ENCODE measurements at regions not wholly inside any gene's neighbourhood (a gene's known extent, or its start where the extent isn't known, plus 50 kb on each side); places are given as distances from the start of the nearest gene placed in this dataset.

- Mint-ChIP-seq H3K4me3 (no peak overlapping the region), H3K36me3 (no peaks in the 10 kb centered on the region), H3K27ac (no peak overlapping the region), H3K27me3 (peaks cover 28 to 31% of the 10 kb centered on the region in 2 donors), H3K9me3 (no peaks in the 10 kb centered on the region), H3K4me1 (ENCODE audit: low read depth in 2 of 2) (peaks cover 0 to 6% of the 10 kb centered on the region in 2 donors)
- DNase-seq (ENCODE audit: low spot score) (no peak), ATAC-seq (no peak)
Measured at GRCh38 chr3:127489357-127489756, 101.2 kb downstream of the TPRA1 start.

GRCh38 chr3:127488740-127489139 lies 101.8 kb downstream of the TPRA1 start:
- Mint-ChIP-seq H3K4me3 (no peak overlapping the region), H3K27ac (no peak overlapping the region), H3K4me1 (ENCODE audit: low read depth in 2 of 2) (peaks cover 0 to 6% of the 10 kb centered on the region in 2 donors), H3K27me3 (peaks cover 28 to 30% of the 10 kb centered on the region in 2 donors), H3K9me3 (no peaks in the 10 kb centered on the region), H3K36me3 (no peaks in the 10 kb centered on the region)
- DNase-seq (ENCODE audit: low spot score): no peak
- no peak for ATAC-seq

- no peaks in the 10 kb centered on the region for H3K36me3 Mint-ChIP-seq
- peaks cover 31 to 32% of the 10 kb centered on the region in 2 donors for H3K27me3 Mint-ChIP-seq
- no peak for ATAC-seq
Measured at GRCh38 chr3:127488141-127488672, 102.3 kb downstream of the TPRA1 start.

GRCh38 chr3:127487196-127487595 lies 103.3 kb downstream of the TPRA1 start:
- H3K4me1 Mint-ChIP-seq (ENCODE audit: low read depth in 2 of 2): peaks cover 4 to 6% of the 10 kb centered on the region in 2 donors
- H3K36me3 Mint-ChIP-seq: no peaks in the 10 kb centered on the region
- H3K4me3 Mint-ChIP-seq: no peak overlapping the region
- H3K9me3 Mint-ChIP-seq: no peaks in the 10 kb centered on the region
- no peak for ATAC-seq
- DNase-seq (ENCODE audit: low spot score): no peak
- H3K27ac Mint-ChIP-seq: no peak overlapping the region
- H3K27me3 Mint-ChIP-seq: peaks cover 38 to 40% of the 10 kb centered on the region in 2 donors

More at GRCh38 chr3:127488141-127488672, 102.3 kb downstream of the TPRA1 start:
- Mint-ChIP-seq H3K9me3 (no peaks in the 10 kb centered on the region), H3K4me1 (ENCODE audit: low read depth in 2 of 2) (peaks cover 0 to 6% of the 10 kb centered on the region in 2 donors), H3K4me3 (no peak overlapping the region), H3K27ac (no peak overlapping the region)
- no peak for DNase-seq (ENCODE audit: low spot score)

GRCh38 chr3:127486321-127486944 lies 104.1 kb downstream of the TPRA1 start:
- Mint-ChIP-seq H3K36me3 (no peaks in the 10 kb centered on the region), H3K9me3 (no peaks in the 10 kb centered on the region), H3K4me3 (no peak overlapping the region), H3K4me1 (ENCODE audit: low read depth in 2 of 2) (peaks cover 4 to 6% of the 10 kb centered on the region in 2 donors), H3K27me3 (peaks cover 37 to 40% of the 10 kb centered on the region in 2 donors), H3K27ac (no peak overlapping the region)
- DNase-seq (ENCODE audit: low spot score) (no peak), ATAC-seq (no peak)

GRCh38 chr3:127485396-127486170 lies 105.0 kb downstream of the TPRA1 start:
- Mint-ChIP-seq H3K27ac (no peak overlapping the region), H3K9me3 (no peaks in the 10 kb centered on the region), H3K36me3 (no peaks in the 10 kb centered on the region), H3K4me1 (ENCODE audit: low read depth in 2 of 2) (peaks cover 4 to 6% of the 10 kb centered on the region in 2 donors), H3K27me3 (peaks cover 31 to 38% of the 10 kb centered on the region in 2 donors), H3K4me3 (no peak overlapping the region)
- ATAC-seq (no peak), DNase-seq (ENCODE audit: low spot score) (no peak)

- Mint-ChIP-seq H3K27me3 (peaks cover 31 to 35% of the 10 kb centered on the region in 2 donors), H3K4me3 (no peak overlapping the region), H3K4me1 (ENCODE audit: low read depth in 2 of 2) (peaks cover 4 to 6% of the 10 kb centered on the region in 2 donors), H3K36me3 (no peaks in the 10 kb centered on the region), H3K9me3 (no peaks in the 10 kb centered on the region), H3K27ac (no peak overlapping the region)
- ATAC-seq (peak; percentile 43 to 73), DNase-seq (ENCODE audit: low spot score) (no peak)
Measured at GRCh38 chr3:127484601-127485388, 105.7 kb downstream of the TPRA1 start.

- Mint-ChIP-seq H3K9me3 (no peaks in the 10 kb centered on the region), H3K4me3 (no peak overlapping the region), H3K27ac (no peak overlapping the region), H3K36me3 (no peaks in the 10 kb centered on the region), H3K27me3 (peaks cover 30 to 32% of the 10 kb centered on the region in 2 donors), H3K4me1 (ENCODE audit: low read depth in 2 of 2) (peaks cover 4 to 6% of the 10 kb centered on the region in 2 donors)
- ATAC-seq: peak; percentile 58 to 77
- DNase-seq (ENCODE audit: low spot score): peak; percentile 22
Measured at GRCh38 chr3:127483902-127484591, 106.5 kb downstream of the TPRA1 start.

- Mint-ChIP-seq H3K27ac (no peak overlapping the region), H3K4me3 (no peak overlapping the region), H3K27me3 (peaks cover 23 to 24% of the 10 kb centered on the region in 2 donors), H3K4me1 (ENCODE audit: low read depth in 2 of 2) (peaks cover 4 to 6% of the 10 kb centered on the region in 2 donors), H3K9me3 (no peaks in the 10 kb centered on the region), H3K36me3 (no peaks in the 10 kb centered on the region)
- no peak for ATAC-seq
- DNase-seq (ENCODE audit: low spot score): no peak
Measured at GRCh38 chr3:127483005-127483641, 107.4 kb downstream of the TPRA1 start.

GRCh38 chr3:127482216-127483004 lies 108.1 kb downstream of the TPRA1 start:
- Mint-ChIP-seq H3K27ac (no peak overlapping the region), H3K4me1 (ENCODE audit: low read depth in 2 of 2) (peaks cover 4 to 6% of the 10 kb centered on the region in 2 donors), H3K36me3 (no peaks in the 10 kb centered on the region), H3K27me3 (peaks cover 17 to 20% of the 10 kb centered on the region in 2 donors), H3K4me3 (no peak overlapping the region), H3K9me3 (no peaks in the 10 kb centered on the region)
- DNase-seq (ENCODE audit: low spot score): no peak
- no peak for ATAC-seq

- DNase-seq (ENCODE audit: low spot score): peak; percentile 41
- Mint-ChIP-seq H3K27ac (no peak overlapping the region), H3K27me3 (peaks cover 22 to 23% of the 10 kb centered on the region in 2 donors), H3K9me3 (no peaks in the 10 kb centered on the region), H3K4me1 (ENCODE audit: low read depth in 2 of 2) (peaks cover 4 to 5% of the 10 kb centered on the region in 2 donors), H3K4me3 (no peak overlapping the region), H3K36me3 (no peaks in the 10 kb centered on the region)
- ATAC-seq: peak in 1 of 2 donors; percentile 34
Measured at GRCh38 chr3:127480196-127480954, 110.2 kb downstream of the TPRA1 start.

All from natural killer cell treated with Interleukin-12 subunit alpha and Interleukin-12 subunit beta and Interleukin-15 and Interleukin-18, amount 100 ng/mL, for 72 hours (primary cell).